Loucy (cell line): ENCODE measurements at regions not wholly inside any gene's neighbourhood (a gene's known extent, or its start where the extent isn't known, plus 50 kb on each side); places are given as distances from the start of the nearest gene placed in this dataset.

Experiments
- H2AFZ ChIP-seq: fragments of 200-600 bp; sonication (generic); 2 replicates; pipeline ENCODE4 v1.6.0; 2016; ENCODE audit warnings: antibody characterized with exemption, mild to moderate bottlenecking, low read length, moderate library complexity
- H3F3A ChIP-seq: fragments of 200-600 bp; 2 replicates; pipeline ENCODE4 v1.6.0; 2016; ENCODE audit warnings: antibody characterized with exemption, low read depth, mild to moderate bottlenecking
- H3K27me3 ChIP-seq: fragments of 200-600 bp; sonication (generic); 2 replicates; pipeline ENCODE4 v1.6.1; 2014; ENCODE audit warnings: low read length, mild to moderate bottlenecking; ENCODE audit not compliant: insufficient read depth, poor library complexity, severe bottlenecking
- H3K36me3 ChIP-seq: fragments of 200-600 bp; sonication (generic); 2 replicates; pipeline ENCODE4 v1.6.1; 2016; ENCODE audit warnings: low read length; ENCODE audit not compliant: insufficient read depth
- H3K4me1 ChIP-seq: fragments of 200-600 bp; sonication (generic); 2 replicates; pipeline ENCODE4 v1.5.1; 2014; ENCODE audit warnings: low read length, mild to moderate bottlenecking; ENCODE audit not compliant: insufficient read depth, poor library complexity, severe bottlenecking
- H3K4me2 ChIP-seq: fragments of 200-600 bp; sonication (generic); 2 replicates; pipeline ENCODE4 v1.6.0; 2014; ENCODE audit warnings: antibody characterized with exemption, low read length, low read depth, mild to moderate bottlenecking; ENCODE audit not compliant: poor library complexity, severe bottlenecking
- H3K4me3 ChIP-seq: fragments of 200-600 bp; sonication (generic); 2 replicates; pipeline ENCODE4 v1.5.1; 2014; ENCODE audit warnings: low read length, mild to moderate bottlenecking, mixed read lengths; ENCODE audit not compliant: poor library complexity, severe bottlenecking
- H3K79me2 ChIP-seq: fragments of 200-600 bp; sonication (generic); 2 replicates; pipeline ENCODE4 v1.6.1; 2014; ENCODE audit warnings: low read length; ENCODE audit not compliant: insufficient read depth
- H3K9ac ChIP-seq: fragments of 200-600 bp; sonication (generic); 2 replicates; pipeline ENCODE4 v1.6.0; 2014; ENCODE audit warnings: mild to moderate bottlenecking, low read depth, low read length, moderate library complexity; ENCODE audit not compliant: poor library complexity, severe bottlenecking
- H3K9me2 ChIP-seq: fragments of 200-600 bp; sonication (generic); replicated peaks from 2 replicates; pipeline ENCODE4 v1.6.1; 2016; ENCODE audit warnings: low read depth, low read length, mixed read lengths
- H3K9me3 ChIP-seq: fragments of 200-600 bp; sonication (generic); 2 replicates; pipeline ENCODE4 v1.6.1; 2014; ENCODE audit warnings: mild to moderate bottlenecking, antibody characterized with exemption, low read length, low read depth; ENCODE audit not compliant: insufficient read depth
- H4K20me1 ChIP-seq: fragments of 200-600 bp; sonication (generic); 2 replicates; pipeline ENCODE4 v1.6.0; 2014; ENCODE audit warnings: antibody characterized with exemption, low read length, mild to moderate bottlenecking; ENCODE audit not compliant: insufficient read depth, poor library complexity, severe bottlenecking
- CTCF ChIP-seq: fragments of 200-600 bp; sonication (generic); conservative IDR thresholded peaks from 2 replicates; pipeline ENCODE4 v1.5.1; 2014; ENCODE audit warnings: mild to moderate bottlenecking, antibody characterized with exemption, low read length
- EZH2phosphoT487 ChIP-seq: fragments of 200-600 bp; IDR thresholded peaks from 2 replicates; pipeline ENCODE4 v1.6.1; 2018; ENCODE audit warnings: antibody characterized with exemption, mild to moderate bottlenecking, moderate library complexity, borderline replicate concordance

DNA sequence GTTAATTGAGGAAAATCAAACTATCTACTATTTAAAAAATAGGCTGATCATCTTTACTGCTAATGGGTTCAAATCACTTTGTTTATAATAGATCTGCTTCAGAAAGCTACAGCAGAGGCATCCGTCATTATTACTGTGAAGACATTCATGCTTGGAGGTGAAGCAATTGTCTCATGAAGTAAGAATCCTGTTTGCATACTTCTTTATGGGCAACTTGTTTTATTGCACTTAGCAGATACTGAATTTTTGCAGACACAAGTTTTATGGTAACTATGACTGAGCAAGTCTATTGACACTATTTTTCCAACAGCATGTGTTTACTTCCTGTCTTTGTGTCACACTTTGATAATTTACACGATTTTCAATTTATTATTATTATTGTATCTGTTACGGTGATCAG, 573.9 kb downstream of the RFPL4B start:
- Histone ChIP-seq H3K9ac (no peak overlapping the region), H3K79me2 (no peaks in the 10 kb centered on the region), H3F3A (no peaks in the 10 kb centered on the region), H3K9me2 (no peaks in the 10 kb centered on the region), H4K20me1 (no peaks in the 10 kb centered on the region), H2AFZ (no peak overlapping the region), H3K9me3 (no peaks in the 10 kb centered on the region; the same call in 1 of the 2 replicates), H3K36me3 (no peaks in the 10 kb centered on the region), H3K4me3 (no peak overlapping the region), H3K4me2 (no peak overlapping the region), H3K27me3 (no peaks in the 10 kb centered on the region), H3K4me1 (no peaks in the 10 kb centered on the region)
- no peak for TF ChIP-seq CTCF

DNA sequence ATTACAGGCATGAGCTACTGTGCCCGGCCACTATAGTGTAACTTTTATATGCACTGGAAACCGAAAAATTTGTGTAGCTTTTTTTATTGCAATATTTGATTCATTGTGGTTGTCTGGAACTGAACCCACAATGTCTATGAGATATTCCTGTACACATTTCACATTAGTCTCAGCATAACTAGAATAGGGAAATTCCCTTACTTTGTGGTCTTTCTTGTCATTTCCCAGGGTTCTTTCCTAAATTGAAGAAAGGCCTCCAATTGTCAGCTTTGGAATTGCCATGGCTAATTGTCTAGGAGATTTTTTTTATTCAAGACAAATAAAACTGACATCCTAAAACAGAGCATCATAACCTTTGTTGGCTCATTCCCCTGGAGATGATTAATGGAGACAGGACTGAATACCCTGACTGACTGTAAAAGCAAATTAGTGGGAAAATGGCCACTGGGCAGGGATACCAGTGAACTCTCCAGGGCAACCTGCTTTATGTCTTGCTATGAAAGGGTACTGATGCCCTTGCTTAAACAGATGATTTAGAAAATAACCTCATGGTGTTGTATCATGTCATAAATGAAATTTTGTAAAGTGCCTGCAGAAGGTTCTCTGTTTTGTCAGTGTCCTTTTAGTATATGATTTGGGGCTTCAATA, 576.9 kb downstream of the RFPL4B start:
- TF ChIP-seq EZH2phosphoT487 (no peak), CTCF (no peak)

DNA sequence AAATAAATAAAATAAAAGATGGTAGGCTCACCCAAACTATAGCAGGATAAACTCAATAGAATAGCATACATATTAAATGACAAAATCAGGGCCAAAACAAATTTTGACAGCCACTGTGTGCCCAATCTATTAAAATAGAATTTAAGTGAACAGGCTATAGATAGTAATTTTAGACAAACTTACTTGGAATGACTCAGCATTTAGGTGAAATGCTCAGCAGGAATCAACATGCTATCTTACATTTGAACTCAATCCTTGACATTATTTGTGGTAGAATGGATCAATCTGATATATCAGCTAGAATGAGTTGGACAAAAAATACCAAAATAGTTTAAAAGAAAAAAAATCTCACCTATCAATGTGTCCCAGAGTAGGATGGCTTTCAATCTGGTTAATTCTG, 578.6 kb downstream of the RFPL4B start:
- Histone ChIP-seq H2AFZ (no peak overlapping the region), H3K9me2 (no peaks in the 10 kb centered on the region), H3K4me2 (no peak overlapping the region), H3K9me3 (no peaks in the 10 kb centered on the region; the same call in 1 of the 2 replicates), H3F3A (no peaks in the 10 kb centered on the region), H3K9ac (no peak overlapping the region), H4K20me1 (no peaks in the 10 kb centered on the region), H3K27me3 (no peaks in the 10 kb centered on the region), H3K4me3 (no peak overlapping the region), H3K36me3 (no peaks in the 10 kb centered on the region), H3K4me1 (no peaks in the 10 kb centered on the region), H3K79me2 (no peaks in the 10 kb centered on the region)
- TF ChIP-seq EZH2phosphoT487 (no peak), CTCF (no peak)

More for the DNA sequence above, 576.9 kb downstream of the RFPL4B start:
- Histone ChIP-seq H3K4me1 (no peaks in the 10 kb centered on the region), H3K27me3 (no peaks in the 10 kb centered on the region), H3K36me3 (no peaks in the 10 kb centered on the region), H3K9me3 (no peaks in the 10 kb centered on the region; the same call in 1 of the 2 replicates), H3K4me3 (no peak overlapping the region), H3K9me2 (no peaks in the 10 kb centered on the region), H2AFZ (no peak overlapping the region), H3K4me2 (no peak overlapping the region), H3K9ac (no peak overlapping the region), H3K79me2 (no peaks in the 10 kb centered on the region), H4K20me1 (no peaks in the 10 kb centered on the region), H3F3A (no peaks in the 10 kb centered on the region)
